Ishikawa (cell line): ENCODE measurements at regions not wholly inside any gene's neighbourhood (a gene's known extent, or its start where the extent isn't known, plus 50 kb on each side); places are given as distances from the start of the nearest gene placed in this dataset.

Experiments
- CEBPB ChIP-seq: IDR thresholded peaks from 2 replicates; pipeline ENCODE4 v1.6.1; 2012
- CREB1 ChIP-seq: IDR thresholded peaks from 2 replicates; pipeline ENCODE4 v1.6.1; 2012; ENCODE audit warnings: low read depth
- EGR1 ChIP-seq: IDR thresholded peaks from 2 replicates; pipeline ENCODE4 v1.6.1; 2012
- EP300 ChIP-seq: IDR thresholded peaks from 2 replicates; pipeline ENCODE4 v1.6.1; 2012; ENCODE audit warnings: borderline replicate concordance
- FOXM1 ChIP-seq: IDR thresholded peaks from 2 replicates; pipeline ENCODE4 v1.6.1; 2012; ENCODE audit warnings: low read depth, borderline replicate concordance
- NFIC ChIP-seq: IDR thresholded peaks from 2 replicates; pipeline ENCODE4 v1.6.1; 2012
- RAD21 ChIP-seq: IDR thresholded peaks from 2 replicates; pipeline ENCODE4 v1.6.1; 2012; ENCODE audit warnings: low read depth
- REST ChIP-seq: IDR thresholded peaks from 2 replicates; pipeline ENCODE4 v1.6.1; 2012; ENCODE audit warnings: low read depth, mild to moderate bottlenecking
- TAF1 ChIP-seq: IDR thresholded peaks from 2 replicates; pipeline ENCODE4 v1.6.1; 2012; ENCODE audit warnings: low read depth, mild to moderate bottlenecking
- TCF12 ChIP-seq: IDR thresholded peaks from 2 replicates; pipeline ENCODE4 v1.6.1; 2012; ENCODE audit warnings: low read depth
- TEAD4 ChIP-seq: IDR thresholded peaks from 2 replicates; pipeline ENCODE4 v1.6.1; 2012
- YY1 ChIP-seq: IDR thresholded peaks from 2 replicates; pipeline ENCODE4 v1.6.1; 2012; ENCODE audit warnings: low read depth
- ZBTB7A ChIP-seq: IDR thresholded peaks from 2 replicates; pipeline ENCODE4 v1.6.1; 2012; ENCODE audit warnings: low read depth
- TF ChIP-seq, protein P1 (sequence below): IDR thresholded peaks from 2 replicates; pipeline ENCODE4 v1.6.1; 2012
- TF ChIP-seq, protein P2 (sequence below): IDR thresholded peaks from 2 replicates; pipeline ENCODE4 v1.6.1; 2012

DNA sequence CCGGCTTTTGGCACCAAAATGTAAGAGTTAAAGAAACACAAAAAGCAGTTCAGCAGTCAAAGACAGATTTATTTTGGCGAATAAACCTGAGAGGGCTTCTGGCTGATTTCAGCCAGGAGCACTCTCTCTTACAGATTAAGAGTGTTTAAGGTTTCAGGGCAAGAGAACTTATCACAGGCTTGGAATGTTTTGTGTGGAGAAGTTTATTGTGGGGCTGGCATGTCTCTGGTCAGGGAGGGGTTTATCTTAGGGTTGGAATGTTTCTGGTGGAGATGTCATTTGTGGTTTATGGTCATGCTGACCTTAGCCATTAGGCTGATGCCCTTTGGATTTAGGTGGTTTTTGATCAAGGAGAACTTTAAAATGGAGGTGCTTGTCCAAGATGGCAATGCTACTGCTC lies 622.3 kb upstream of the PTPRD start:
- TF ChIP-seq NFIC, result no peak
- TF ChIP-seq RAD21, result no peak
- no peak for TF ChIP-seq FOXM1

DNA sequence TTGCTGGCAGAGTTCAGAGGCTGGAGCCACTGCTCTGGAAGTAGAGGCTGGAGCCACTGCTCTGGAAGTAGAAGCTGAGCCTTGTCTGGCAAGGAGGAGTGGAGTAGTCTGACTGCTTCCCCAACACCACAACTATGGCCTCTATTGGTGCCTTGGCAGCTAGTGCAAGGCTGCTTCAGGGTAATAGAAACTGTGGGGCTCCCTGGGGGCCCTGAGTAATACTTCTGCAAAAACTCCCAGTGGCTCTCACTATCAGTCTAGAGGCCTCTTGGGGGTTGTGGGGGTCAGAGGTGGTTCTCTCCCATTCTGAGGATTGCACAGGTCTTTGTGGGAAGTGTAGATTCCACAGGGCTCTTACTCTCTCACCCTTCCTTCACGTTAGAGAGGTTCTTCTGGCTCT lies 629.0 kb upstream of the PTPRD start:
- TF ChIP-seq RAD21 (no peak), EGR1 (no peak), TEAD4 (no peak), EP300 (no peak), TAF1 (no peak), REST (no peak), CEBPB (no peak), TCF12 (no peak), NFIC (no peak), FOXM1 (no peak), YY1 (no peak), ZBTB7A (no peak), CREB1 (no peak)
- TF ChIP-seq, protein P1, sequence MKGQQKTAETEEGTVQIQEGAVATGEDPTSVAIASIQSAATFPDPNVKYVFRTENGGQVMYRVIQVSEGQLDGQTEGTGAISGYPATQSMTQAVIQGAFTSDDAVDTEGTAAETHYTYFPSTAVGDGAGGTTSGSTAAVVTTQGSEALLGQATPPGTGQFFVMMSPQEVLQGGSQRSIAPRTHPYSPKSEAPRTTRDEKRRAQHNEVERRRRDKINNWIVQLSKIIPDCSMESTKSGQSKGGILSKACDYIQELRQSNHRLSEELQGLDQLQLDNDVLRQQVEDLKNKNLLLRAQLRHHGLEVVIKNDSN, result no peak
- TF ChIP-seq, protein P2, sequence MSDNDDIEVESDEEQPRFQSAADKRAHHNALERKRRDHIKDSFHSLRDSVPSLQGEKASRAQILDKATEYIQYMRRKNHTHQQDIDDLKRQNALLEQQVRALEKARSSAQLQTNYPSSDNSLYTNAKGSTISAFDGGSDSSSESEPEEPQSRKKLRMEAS, result no peak

- no peak for TF ChIP-seq NFIC
- no peak for TF ChIP-seq RAD21
- no peak for TF ChIP-seq ZBTB7A
- TF ChIP-seq, protein P1, result no peak
- TF ChIP-seq REST, result no peak
- TF ChIP-seq EGR1, result no peak
- TF ChIP-seq TAF1, result no peak
- TF ChIP-seq, protein P2, result no peak
- TF ChIP-seq CEBPB, result no peak
- TF ChIP-seq FOXM1, result no peak
- no peak for TF ChIP-seq TEAD4
- no peak for TF ChIP-seq YY1
- no peak for TF ChIP-seq CREB1
- TF ChIP-seq EP300, result no peak
- no peak for TF ChIP-seq TCF12
Measured at GRCh38 chr9:11257992-11258391, 645.2 kb upstream of the PTPRD start.

DNA sequence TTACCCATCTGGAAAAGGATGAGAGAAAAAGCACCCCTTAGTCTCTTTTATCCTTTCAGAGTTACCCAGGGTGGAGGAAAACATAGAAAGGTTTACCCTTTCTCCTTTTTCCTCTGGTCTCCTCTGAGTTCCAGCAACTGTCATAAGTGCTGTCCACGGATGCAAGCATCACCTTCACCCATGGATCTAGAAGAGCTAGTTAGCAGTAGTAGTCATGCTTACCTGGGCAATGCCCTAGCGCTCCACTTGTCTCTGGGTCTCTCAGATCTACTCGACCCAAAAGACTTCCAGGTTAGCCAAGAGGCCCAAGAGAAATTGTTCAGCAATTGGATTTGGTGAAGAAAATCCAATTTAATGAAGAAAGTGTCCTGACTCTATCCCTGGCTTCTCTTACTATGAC lies 656.2 kb upstream of the PTPRD start:
- TF ChIP-seq YY1 (no peak), NFIC (no peak), FOXM1 (no peak), CREB1 (no peak), EGR1 (no peak), TEAD4 (no peak), ZBTB7A (no peak), TAF1 (no peak), EP300 (no peak), RAD21 (no peak), REST (no peak), TCF12 (no peak), CEBPB (no peak)
- TF ChIP-seq, protein P1, result no peak
- TF ChIP-seq, protein P2, result no peak
